K562 (cell line): ENCODE measurements at regions not wholly inside any gene's neighbourhood (a gene's known extent, or its start where the extent isn't known, plus 50 kb on each side); places are given as distances from the start of the nearest gene placed in this dataset.

Experiments used
- ATAC-seq: fragments of 200-7000 bp; cut with Tn5 transposase; 3 replicates; pipeline ENCODE4 v1.9.1; 2020; ENCODE audit warnings: moderate library complexity
- BruUV-seq: library from RNA; stranded (reverse); fragments of 400-500 nt; replicated peaks from 2 replicates; lab custom pipeline; 2021; lab: Mats Ljungman, UMichigan
- CTCF ChIA-PET: fragments of 300-600 bp; formaldehyde crosslinking; extraction: SDS; loops from one replicate; lab custom pipeline; 2021; ENCODE audit warnings: low intra/inter-chr PET ratio; lab: Yijun Ruan, JAX
- POLR2A ChIA-PET: fragments of 300-600, 350-650 bp; sonication (Branson Sonifier 250); formaldehyde crosslinking; extraction: SDS; loops from one replicate; lab custom pipeline; 2021; ENCODE audit warnings: antibody characterized with exemption, inconsistent platforms; lab: Yijun Ruan, JAX
- DNase-seq, 4 experiments: peaks; one replicate each; pipeline versions ENCODE4 v3.0.0 to v3.0.0-alpha.2; 2011 to 2018; ENCODE audit warnings: low spot score in 3 of 4, mixed read lengths in 3 of 4; ENCODE audit errors: extremely low read depth in 1 of 4
- FAIRE-seq: peaks from 2 replicates; lab custom pipeline; 2011; peaks lifted over from hg19 to GRCh38; lab: Jason Lieb, UNC
- H2AFZ ChIP-seq: 2 replicates; pipeline ENCODE4 v1.6.0; 2011; ENCODE audit warnings: low read depth, low read length, control low read depth, inconsistent platforms
- H3K27ac ChIP-seq: fragments of 200-600 bp; 3 replicates; pipeline ENCODE4 v1.8.0; 2011; ENCODE audit warnings: low read depth, mild to moderate bottlenecking, control low read depth, inconsistent platforms, low read length, moderate library complexity, mixed read lengths; ENCODE audit errors: extremely low read depth
- H3K27me3 ChIP-seq, 2 experiments: fragments of 300-600 bp in 1 of 2; 2 replicates in 1 of 2; 3 replicates in 1 of 2; pipeline versions ENCODE4 v1.6.0 to v1.8.0; 2011; ENCODE audit warnings: inconsistent platforms in 2 of 2, low read length in 2 of 2, mild to moderate bottlenecking in 1 of 2, mixed read lengths in 1 of 2, moderate library complexity in 1 of 2; ENCODE audit not compliant: control insufficient read depth in 2 of 2, insufficient read depth in 2 of 2
- H3K36me3 ChIP-seq: fragments of 300-600 bp; 3 replicates; pipeline ENCODE4 v1.8.0; 2011; ENCODE audit warnings: mild to moderate bottlenecking, low read length, inconsistent platforms; ENCODE audit not compliant: control insufficient read depth, insufficient read depth
- H3K4me1 ChIP-seq, 2 experiments: fragments of 200-600 bp in 1 of 2; replicated peaks in 1 of 2; 2 replicates in 1 of 2; 3 replicates in 1 of 2; pipeline versions ENCODE4 v1.5.1 to v1.8.0; 2011; ENCODE audit warnings: inconsistent platforms in 2 of 2, low read length in 2 of 2, mild to moderate bottlenecking in 1 of 2, mixed read lengths in 1 of 2, moderate library complexity in 1 of 2; ENCODE audit not compliant: control insufficient read depth in 2 of 2, insufficient read depth in 2 of 2
- H3K4me2 ChIP-seq: 2 replicates; pipeline ENCODE4 v1.6.1; 2011; ENCODE audit warnings: low read length, control low read depth, inconsistent platforms, mixed read lengths; ENCODE audit not compliant: insufficient read depth
- H3K4me3 ChIP-seq: fragments of 200-600 bp; sonication (generic), shearing (Covaris generic); 2 replicates; pipeline ENCODE4 v1.5.1; 2016; ENCODE audit warnings: control low read depth, inconsistent platforms
- H3K79me2 ChIP-seq: fragments of 200-600 bp; 3 replicates; pipeline ENCODE4 v1.8.0; 2011; ENCODE audit warnings: low read length, inconsistent platforms; ENCODE audit not compliant: control insufficient read depth, insufficient read depth
- H3K9ac ChIP-seq, 2 experiments: 2 replicates each; pipeline versions ENCODE4 v1.6.0 to v1.6.1; 2011; ENCODE audit warnings: low read depth in 2 of 2, low read length in 2 of 2, control low read depth in 1 of 2, inconsistent platforms in 1 of 2, mild to moderate bottlenecking in 1 of 2, mixed read lengths in 1 of 2; ENCODE audit not compliant: insufficient read depth in 1 of 2
- H3K9me1 ChIP-seq: one replicate; pipeline ENCODE4 v1.6.0; 2011; ENCODE audit warnings: inconsistent platforms, mild to moderate bottlenecking, low read length, moderate library complexity; ENCODE audit not compliant: control insufficient read depth, insufficient read depth
- H3K9me3 ChIP-seq: replicated peaks from 2 replicates; pipeline ENCODE4 v1.5.1; 2011; ENCODE audit warnings: low read depth, low read length, inconsistent platforms; ENCODE audit not compliant: control insufficient read depth, insufficient read depth
- H4K20me1 ChIP-seq: replicated peaks from 2 replicates; pipeline ENCODE4 v1.6.1; 2011; ENCODE audit warnings: low read length, inconsistent platforms, mixed read lengths; ENCODE audit not compliant: control insufficient read depth, insufficient read depth
- ELF1 ChIP-seq: fragments of 200-800 bp; sonication (Bioruptor generic); IDR thresholded peaks from 2 replicates; pipeline ENCODE4 v1.6.1; 2016; ENCODE audit warnings: missing genetic modification characterization, missing compliant biosample characterization
- ELF4 ChIP-seq: fragments of 450-650 bp; formaldehyde crosslinking; IDR thresholded peaks from 2 replicates; pipeline ENCODE4 v1.4.0; 2022; ENCODE audit warnings: missing genetic modification characterization
- ERF ChIP-seq: fragments of 450-650 bp; formaldehyde crosslinking; IDR thresholded peaks from 2 replicates; pipeline ENCODE4 v1.4.0; 2020; ENCODE audit warnings: mild to moderate bottlenecking, mixed read lengths
- GATAD2B ChIP-seq: fragments of 450-650 bp; IDR thresholded peaks from 2 replicates; pipeline ENCODE4 v1.6.1; 2017; ENCODE audit warnings: mild to moderate bottlenecking, borderline replicate concordance
- GTF2E2 ChIP-seq: fragments of 200-800 bp; sonication (Bioruptor generic); IDR thresholded peaks from 2 replicates; pipeline ENCODE4 v1.6.1; 2016; ENCODE audit warnings: missing genetic modification characterization, missing compliant biosample characterization
- MTF1 ChIP-seq: fragments of 250-450 bp; sonication (Bioruptor Pico); IDR thresholded peaks from 2 replicates; pipeline ENCODE4 v1.9.0; 2021; ENCODE audit warnings: moderate library complexity, mild to moderate bottlenecking, inconsistent platforms, borderline replicate concordance
- PTRF ChIP-seq: fragments of 450-650 bp; IDR thresholded peaks from 2 replicates; pipeline ENCODE4 v1.6.1; 2016; ENCODE audit warnings: mild to moderate bottlenecking, missing genetic modification characterization, missing compliant biosample characterization
- SP1 ChIP-seq: sonication (generic); formaldehyde crosslinking; IDR thresholded peaks from 2 replicates; pipeline ENCODE4 v1.8.1; 2022; ENCODE audit warnings: mild to moderate bottlenecking, missing genetic modification reagents
- ZNF24 ChIP-seq: fragments of 450-650 bp; IDR thresholded peaks from 2 replicates; pipeline ENCODE4 v1.6.1; 2016
- ZNF561 ChIP-seq: fragments of 450-650 bp; formaldehyde crosslinking; conservative IDR thresholded peaks from 2 replicates; pipeline ENCODE4 v1.4.0; 2020; ENCODE audit warnings: mild to moderate bottlenecking, moderate library complexity
- WGBS: fragments of 100-300 bp; shearing (Covaris generic); methylation state at CpG from one replicate; pipeline ENCODE4 v1.1.6; 2016; ENCODE audit warnings: low coverage, mixed read lengths; ENCODE audit not compliant: insufficient coverage; ENCODE audit errors: missing lambda C conversion rate; 5-methylcytosine and 5-hydroxymethylcytosine counted together
- in situ Hi-C: fragments of 300-500 bp; cut with MboI; formaldehyde crosslinking; loops from 4 replicates; pipeline ENCODE4 v1.15.0; 2018; ENCODE audit warnings: inconsistent platforms, mixed read lengths
- intact Hi-C: fragments of 100-400 bp; cut with micrococcal nuclease; formaldehyde crosslinking; loops from 2 replicates; pipeline ENCODE4 v1.14.2; 2022
- TF ChIP-seq, protein P1 (sequence below): sonication (generic); formaldehyde crosslinking; IDR thresholded peaks from 2 replicates; pipeline ENCODE4 v1.8.0; 2022; ENCODE audit warnings: missing genetic modification reagents, mild to moderate bottlenecking, borderline replicate concordance
- TF ChIP-seq, protein P2 (sequence below): fragments of 450-650 bp; formaldehyde crosslinking; IDR thresholded peaks from 2 replicates; pipeline ENCODE4 v1.4.0; 2022; ENCODE audit warnings: missing genetic modification characterization

DNA sequence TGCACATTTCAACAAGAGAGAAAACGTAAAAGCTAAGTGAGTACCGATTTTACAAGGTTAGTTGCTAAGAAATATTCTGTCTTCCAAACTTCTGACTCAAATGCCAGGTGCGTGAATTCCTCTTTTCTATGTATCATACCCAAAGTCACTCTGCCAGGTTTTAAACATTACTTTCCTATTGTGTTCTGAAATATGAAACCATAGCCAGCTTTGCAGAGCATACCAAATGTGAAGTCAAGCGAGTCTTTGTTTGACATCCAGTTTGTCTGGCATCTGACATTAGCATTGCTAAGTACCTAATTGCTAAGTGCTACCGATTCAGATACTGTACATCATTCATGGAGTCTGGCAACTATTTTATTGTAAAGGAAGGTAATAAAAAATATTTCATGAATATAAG is 321.9 kb upstream of the GALNT5 start (continued):
- TF ChIP-seq, protein P1, sequence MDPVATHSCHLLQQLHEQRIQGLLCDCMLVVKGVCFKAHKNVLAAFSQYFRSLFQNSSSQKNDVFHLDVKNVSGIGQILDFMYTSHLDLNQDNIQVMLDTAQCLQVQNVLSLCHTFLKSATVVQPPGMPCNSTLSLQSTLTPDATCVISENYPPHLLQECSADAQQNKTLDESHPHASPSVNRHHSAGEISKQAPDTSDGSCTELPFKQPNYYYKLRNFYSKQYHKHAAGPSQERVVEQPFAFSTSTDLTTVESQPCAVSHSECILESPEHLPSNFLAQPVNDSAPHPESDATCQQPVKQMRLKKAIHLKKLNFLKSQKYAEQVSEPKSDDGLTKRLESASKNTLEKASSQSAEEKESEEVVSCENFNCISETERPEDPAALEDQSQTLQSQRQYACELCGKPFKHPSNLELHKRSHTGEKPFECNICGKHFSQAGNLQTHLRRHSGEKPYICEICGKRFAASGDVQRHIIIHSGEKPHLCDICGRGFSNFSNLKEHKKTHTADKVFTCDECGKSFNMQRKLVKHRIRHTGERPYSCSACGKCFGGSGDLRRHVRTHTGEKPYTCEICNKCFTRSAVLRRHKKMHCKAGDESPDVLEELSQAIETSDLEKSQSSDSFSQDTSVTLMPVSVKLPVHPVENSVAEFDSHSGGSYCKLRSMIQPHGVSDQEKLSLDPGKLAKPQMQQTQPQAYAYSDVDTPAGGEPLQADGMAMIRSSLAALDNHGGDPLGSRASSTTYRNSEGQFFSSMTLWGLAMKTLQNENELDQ (CRISPR knock-in tag) = no peak

DNA sequence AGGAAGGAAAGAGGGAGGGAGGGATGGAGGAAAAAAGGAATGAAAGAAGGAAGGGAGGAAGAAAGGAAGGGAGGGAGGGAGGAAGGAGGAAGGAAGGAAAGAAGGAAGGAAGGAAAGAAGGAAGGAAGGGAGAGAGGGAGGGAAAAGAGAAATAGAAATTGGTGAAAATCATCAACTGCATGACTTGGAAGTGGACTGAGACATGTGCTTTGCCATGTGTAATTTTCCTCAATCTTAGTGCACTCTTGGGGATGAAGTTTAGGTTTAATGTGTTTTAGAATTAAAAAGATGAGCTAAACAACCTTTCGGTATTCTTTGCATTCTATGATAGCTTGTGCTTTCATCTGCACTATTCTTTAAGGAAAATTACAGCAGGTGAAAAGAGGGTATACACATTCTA is 320.1 kb upstream of the GALNT5 start:
- TF ChIP-seq ZNF561 (CRISPR knock-in tag) = no peak
- no peak for TF ChIP-seq MTF1
- TF ChIP-seq PTRF (tag) = no peak
- TF ChIP-seq GATAD2B = no peak
- no peak for TF ChIP-seq GTF2E2 (tag)
- TF ChIP-seq ERF = no peak
- TF ChIP-seq ELF4 = no peak
- TF ChIP-seq ZNF24 = no peak
- TF ChIP-seq, protein P2, sequence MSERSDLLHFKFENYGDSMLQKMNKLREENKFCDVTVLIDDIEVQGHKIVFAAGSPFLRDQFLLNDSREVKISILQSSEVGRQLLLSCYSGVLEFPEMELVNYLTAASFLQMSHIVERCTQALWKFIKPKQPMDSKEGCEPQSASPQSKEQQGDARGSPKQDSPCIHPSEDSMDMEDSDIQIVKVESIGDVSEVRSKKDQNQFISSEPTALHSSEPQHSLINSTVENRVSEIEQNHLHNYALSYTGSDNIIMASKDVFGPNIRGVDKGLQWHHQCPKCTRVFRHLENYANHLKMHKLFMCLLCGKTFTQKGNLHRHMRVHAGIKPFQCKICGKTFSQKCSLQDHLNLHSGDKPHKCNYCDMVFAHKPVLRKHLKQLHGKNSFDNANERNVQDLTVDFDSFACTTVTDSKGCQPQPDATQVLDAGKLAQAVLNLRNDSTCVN (CRISPR knock-in tag) = no peak
- TF ChIP-seq ELF1 (tag) = no peak
- TF ChIP-seq SP1 (CRISPR knock-in tag) = no peak
- no TSS peak for BruUV-seq
- WGBS = 4% methylated on average over 1 of the region's 1 CpG
- Histone ChIP-seq H2AFZ (no peak overlapping the region), H3K4me1 (no peaks in the 10 kb centered on the region), H3K9ac (no peak overlapping the region), H3K9me3 (no peaks in the 10 kb centered on the region), H3K9me1 (no peaks in the 10 kb centered on the region), H3K4me2 (no peak overlapping the region), H3K79me2 (no peaks in the 10 kb centered on the region), H3K36me3 (no peaks in the 10 kb centered on the region), H3K27ac (no peak overlapping the region), H3K27me3 (no peaks in the 10 kb centered on the region), H4K20me1 (no peaks in the 10 kb centered on the region), H3K4me3 (no peak overlapping the region)
- FAIRE-seq (no peak), ATAC-seq (no peak), DNase-seq (no peak)
- intact Hi-C loops (no loop called here), in situ Hi-C loops (no loop called here)
- ChIA-PET CTCF (no interaction called here), POLR2A (interaction anchor here (0.6 kb wide), 1 partner anchor 721 kb away, joined by 3 read pairs; no protein-coding TSS in a partner anchor)
